Vagina (tissue), 2 donors: ENCODE measurements at regions not wholly inside any gene's neighbourhood (a gene's known extent, or its start where the extent isn't known, plus 50 kb on each side); places are given as distances from the start of the nearest gene placed in this dataset.

Experiments
- DNase-seq, 2 donors: peaks; one replicate each; pipeline ENCODE4 v3.0.0-alpha.2; 2017; ENCODE audit errors: extremely low spot score in 2 of 2
- H3K27ac ChIP-seq: fragments of 200-600 bp; sonication (generic); one replicate; pipeline ENCODE4 v1.5.1; 2019
- H3K27me3 ChIP-seq: fragments of 200-600 bp; sonication (generic); one replicate; pipeline ENCODE4 v1.5.1; 2019
- H3K36me3 ChIP-seq, 2 donors: fragments of 200-600 bp; sonication (generic); one replicate each; pipeline ENCODE4 v1.5.1; 2017 to 2019
- H3K4me1 ChIP-seq: fragments of 200-600 bp; sonication (generic); one replicate; pipeline ENCODE4 v1.5.1; 2019
- H3K4me3 ChIP-seq, 2 donors: fragments of 200-600 bp; sonication (generic); 1 replicate in 1 of 2; 2 replicates in 1 of 2; pipeline ENCODE4 v1.5.1; 2016 to 2019
- H3K9me3 ChIP-seq: fragments of 200-600 bp; sonication (generic); one replicate; pipeline ENCODE4 v1.5.1; 2019
- POLR2A ChIP-seq, 2 donors: fragments of 450-650 bp; IDR thresholded peaks; one replicate each; pipeline ENCODE4 v1.6.1; 2017; ENCODE audit warnings: antibody characterized with exemption in 2 of 2, mild to moderate bottlenecking in 2 of 2, moderate library complexity in 2 of 2
- POLR2AphosphoS5 ChIP-seq, 2 donors: sonication (generic); formaldehyde crosslinking; IDR thresholded peaks; one replicate each; pipeline ENCODE4 v1.9.0; 2017; ENCODE audit warnings: antibody characterized with exemption in 2 of 2, mild to moderate bottlenecking in 2 of 2, low read depth in 1 of 2; ENCODE audit not compliant: insufficient read depth in 1 of 2
- intact Hi-C: fragments of 100-400 bp; cut with DNase I; formaldehyde crosslinking; loops from one replicate; pipeline ENCODE4 v1.15.1; 2023
- TF ChIP-seq, protein P1 (sequence below), 3 experiments: fragments of 450-650 bp in 2 of 3; fragments of 200-600 bp in 1 of 3; sonication (generic) in 1 of 3; IDR thresholded peaks; one replicate each; pipeline ENCODE4 v1.5.1; 2017 to 2019; ENCODE audit warnings: antibody characterized with exemption in 3 of 3, mild to moderate bottlenecking in 2 of 3, moderate library complexity in 2 of 3

DNA sequence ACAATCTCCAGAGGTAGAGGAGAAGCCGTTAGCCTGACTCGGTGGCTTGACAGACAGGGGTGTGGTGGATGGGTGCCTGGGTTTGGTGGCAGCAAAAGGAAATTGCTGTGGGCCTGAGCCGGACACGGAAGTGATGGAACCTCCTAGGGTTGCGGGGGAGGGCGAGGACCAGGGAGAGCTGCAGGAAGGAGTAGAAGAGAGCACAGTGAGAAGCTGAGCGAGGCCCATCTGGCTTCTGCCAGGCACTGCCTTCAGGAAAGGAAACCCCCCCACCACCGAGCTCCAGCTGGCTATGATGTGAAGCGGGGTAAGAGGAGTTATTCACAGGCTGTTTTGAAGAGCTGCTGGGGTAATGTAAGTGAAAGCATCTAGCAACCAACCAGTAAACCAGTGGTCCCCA, 134.6 kb downstream of the TSN start:
- no peak for DNase-seq
- no peaks in the 10 kb centered on the region for H3K9me3 ChIP-seq
- no peaks in the 10 kb centered on the region for H3K27me3 ChIP-seq
- intact Hi-C loops: no loop called here
- H3K27ac ChIP-seq: no peak overlapping the region
- H3K4me1 ChIP-seq: no peaks in the 10 kb centered on the region
- H3K4me3 ChIP-seq: no peak overlapping the region
- TF ChIP-seq POLR2AphosphoS5 (IDR thresholded peaks at IDR 0.05; ENCODE audit: insufficient read depth in 1 of 2, low read depth in 1 of 2): no peak
- TF ChIP-seq, protein P1, sequence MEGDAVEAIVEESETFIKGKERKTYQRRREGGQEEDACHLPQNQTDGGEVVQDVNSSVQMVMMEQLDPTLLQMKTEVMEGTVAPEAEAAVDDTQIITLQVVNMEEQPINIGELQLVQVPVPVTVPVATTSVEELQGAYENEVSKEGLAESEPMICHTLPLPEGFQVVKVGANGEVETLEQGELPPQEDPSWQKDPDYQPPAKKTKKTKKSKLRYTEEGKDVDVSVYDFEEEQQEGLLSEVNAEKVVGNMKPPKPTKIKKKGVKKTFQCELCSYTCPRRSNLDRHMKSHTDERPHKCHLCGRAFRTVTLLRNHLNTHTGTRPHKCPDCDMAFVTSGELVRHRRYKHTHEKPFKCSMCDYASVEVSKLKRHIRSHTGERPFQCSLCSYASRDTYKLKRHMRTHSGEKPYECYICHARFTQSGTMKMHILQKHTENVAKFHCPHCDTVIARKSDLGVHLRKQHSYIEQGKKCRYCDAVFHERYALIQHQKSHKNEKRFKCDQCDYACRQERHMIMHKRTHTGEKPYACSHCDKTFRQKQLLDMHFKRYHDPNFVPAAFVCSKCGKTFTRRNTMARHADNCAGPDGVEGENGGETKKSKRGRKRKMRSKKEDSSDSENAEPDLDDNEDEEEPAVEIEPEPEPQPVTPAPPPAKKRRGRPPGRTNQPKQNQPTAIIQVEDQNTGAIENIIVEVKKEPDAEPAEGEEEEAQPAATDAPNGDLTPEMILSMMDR (IDR thresholded peaks at IDR 0.05): no peak
- no peak for TF ChIP-seq POLR2A (IDR thresholded peaks at IDR 0.05)
- H3K36me3 ChIP-seq: no peaks in the 10 kb centered on the region

DNA sequence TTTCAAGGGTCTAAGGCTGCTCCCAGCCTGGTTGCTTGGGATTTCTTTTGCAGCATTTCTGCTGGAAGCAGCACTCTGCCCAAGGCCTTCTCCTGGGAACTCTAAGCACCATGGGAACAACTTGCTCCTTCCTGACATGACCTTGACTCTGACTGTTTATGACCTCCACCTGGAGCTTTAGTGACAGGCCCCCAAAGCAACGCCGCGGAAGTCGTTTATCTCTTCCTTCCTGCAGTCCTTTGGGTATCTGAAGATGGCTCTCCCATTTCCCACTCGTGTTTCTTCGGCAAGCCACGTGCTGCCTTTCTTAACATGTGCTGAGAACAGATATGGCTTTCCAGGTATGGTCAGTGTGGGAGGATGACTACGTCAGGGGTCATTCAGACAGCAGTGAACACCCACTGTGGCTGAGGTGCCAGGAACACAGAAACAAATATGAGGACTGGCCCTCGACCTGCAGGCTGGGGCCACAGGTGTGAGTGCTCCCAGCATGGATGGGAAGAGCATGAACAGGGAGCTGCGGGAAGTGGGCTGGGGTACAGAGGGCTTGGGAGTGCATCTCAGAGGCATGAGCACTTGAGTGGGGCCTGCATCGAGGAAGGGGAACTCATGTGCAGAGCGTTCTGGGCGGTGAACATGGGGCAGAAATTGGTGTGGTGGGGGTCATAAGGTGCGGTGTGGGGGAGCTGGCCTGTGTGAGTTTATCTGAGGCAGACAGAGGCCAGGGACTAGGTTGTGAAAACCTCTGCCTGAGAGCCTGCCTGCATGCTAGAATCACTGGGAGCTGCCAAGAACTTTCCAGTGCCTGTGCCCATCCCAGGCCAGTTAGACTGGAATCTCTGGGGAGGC, 140.5 kb downstream of the TSN start:
- Histone ChIP-seq H3K36me3 (no peaks in the 10 kb centered on the region), H3K4me3 (no peak overlapping the region), H3K9me3 (no peaks in the 10 kb centered on the region), H3K27me3 (no peaks in the 10 kb centered on the region), H3K4me1 (no peaks in the 10 kb centered on the region), H3K27ac (no peak overlapping the region)
- DNase-seq: no peak
- no peak for TF ChIP-seq POLR2AphosphoS5 (IDR thresholded peaks at IDR 0.05; ENCODE audit: insufficient read depth in 1 of 2, low read depth in 1 of 2)
- TF ChIP-seq POLR2A (IDR thresholded peaks at IDR 0.05): no peak
- TF ChIP-seq, protein P1 (IDR thresholded peaks at IDR 0.05): no peak
- intact Hi-C loops: no loop called here

DNA sequence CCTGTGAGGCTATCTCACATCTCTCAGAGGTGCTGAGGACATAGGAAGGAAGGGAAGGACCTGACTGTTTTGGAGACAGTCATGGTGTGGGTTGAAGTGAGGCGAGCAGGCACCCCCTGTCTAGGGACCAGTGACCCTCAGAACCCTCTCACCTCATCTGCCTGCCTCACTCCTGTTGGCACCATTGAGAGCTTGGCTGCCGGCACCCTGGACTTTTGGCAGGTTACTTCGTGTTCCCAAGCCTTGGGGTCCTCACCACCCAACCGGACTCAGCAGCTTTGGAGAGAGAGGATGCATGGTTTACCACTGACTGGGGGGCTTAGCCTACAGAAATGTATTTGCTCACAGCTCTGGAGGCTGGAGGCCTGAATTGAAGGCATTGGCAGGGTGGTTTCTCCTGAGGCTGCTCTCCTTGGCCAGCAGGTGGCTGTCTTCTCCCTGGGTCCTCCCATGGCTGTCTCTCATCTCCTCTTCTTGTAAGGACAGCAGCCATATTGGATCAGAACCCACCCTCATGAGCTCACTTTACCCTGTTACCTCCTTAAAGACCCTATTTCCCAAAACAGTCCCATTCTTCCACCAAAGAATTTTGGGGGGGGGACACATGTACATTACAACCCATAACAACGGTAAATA, 142.0 kb downstream of the TSN start:
- DNase-seq: no peak
- Histone ChIP-seq H3K4me1 (no peaks in the 10 kb centered on the region), H3K36me3 (no peaks in the 10 kb centered on the region)

DNA sequence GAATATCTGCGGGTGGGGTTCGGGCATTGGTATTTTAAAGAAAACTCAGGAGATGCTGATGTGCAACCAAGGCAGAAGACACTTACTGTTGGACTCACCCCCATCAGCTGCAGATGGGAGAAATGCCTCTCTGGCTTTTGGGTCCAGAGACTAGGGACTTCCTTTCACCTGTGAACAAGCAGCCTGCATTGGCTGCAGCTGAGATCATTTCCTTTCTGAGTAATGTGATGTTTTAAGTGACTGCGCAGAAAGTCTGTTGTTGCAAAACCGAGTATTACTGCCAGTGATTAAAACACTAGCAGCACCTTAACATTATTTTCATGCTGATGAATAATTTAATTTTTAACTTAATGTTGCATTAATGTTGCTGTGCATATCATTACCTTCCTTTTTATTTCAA, 143.0 kb downstream of the TSN start:
- TF ChIP-seq POLR2AphosphoS5 (IDR thresholded peaks at IDR 0.05; ENCODE audit: insufficient read depth in 1 of 2, low read depth in 1 of 2): no peak
- no peak for TF ChIP-seq POLR2A (IDR thresholded peaks at IDR 0.05)
- TF ChIP-seq, protein P1 (IDR thresholded peaks at IDR 0.05): no peak
- Histone ChIP-seq H3K4me1 (no peaks in the 10 kb centered on the region), H3K4me3 (no peak overlapping the region), H3K36me3 (no peaks in the 10 kb centered on the region), H3K27me3 (no peaks in the 10 kb centered on the region), H3K27ac (no peak overlapping the region), H3K9me3 (no peaks in the 10 kb centered on the region)
- intact Hi-C loops: no loop called here
- no peak for DNase-seq

More for the DNA sequence above, 142.0 kb downstream of the TSN start:
- Histone ChIP-seq H3K27me3 (no peaks in the 10 kb centered on the region), H3K4me3 (no peak overlapping the region), H3K27ac (no peak overlapping the region), H3K9me3 (no peaks in the 10 kb centered on the region)
- TF ChIP-seq, protein P1 (IDR thresholded peaks at IDR 0.05): no peak
- TF ChIP-seq POLR2A (IDR thresholded peaks at IDR 0.05) (no peak), POLR2AphosphoS5 (IDR thresholded peaks at IDR 0.05; ENCODE audit: insufficient read depth in 1 of 2, low read depth in 1 of 2) (no peak)
- intact Hi-C loops: no loop called here

DNA sequence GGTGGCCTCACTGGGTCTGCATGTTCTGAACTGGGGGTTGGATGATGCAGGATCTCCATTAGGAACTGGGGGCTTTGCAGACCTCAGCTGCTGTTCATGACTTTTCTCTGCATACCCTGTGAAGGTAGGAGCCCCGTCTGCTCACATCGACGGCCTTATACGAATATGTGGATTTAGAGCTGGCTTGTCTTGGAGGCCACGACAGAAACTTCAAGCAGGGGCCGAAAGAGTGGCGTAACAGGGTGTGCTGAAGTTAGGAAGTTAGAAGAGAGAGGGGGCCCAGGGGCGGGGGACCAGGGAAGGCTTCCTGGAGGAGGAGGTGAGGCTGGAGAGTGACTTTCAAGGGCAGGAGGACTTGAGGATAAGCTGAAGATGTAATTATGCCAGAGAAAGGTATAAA, 144.9 kb downstream of the TSN start:
- Histone ChIP-seq H3K27me3 (no peaks in the 10 kb centered on the region), H3K4me3 (no peak overlapping the region), H3K36me3 (no peaks in the 10 kb centered on the region), H3K9me3 (no peaks in the 10 kb centered on the region), H3K27ac (no peak overlapping the region), H3K4me1 (no peaks in the 10 kb centered on the region)
- no peak for DNase-seq
- TF ChIP-seq POLR2AphosphoS5 (IDR thresholded peaks at IDR 0.05; ENCODE audit: insufficient read depth in 1 of 2, low read depth in 1 of 2) (no peak), POLR2A (IDR thresholded peaks at IDR 0.05) (no peak)
- TF ChIP-seq, protein P1 (IDR thresholded peaks at IDR 0.05): no peak
- intact Hi-C loops: no loop called here
